ENCODE measurements at regions not wholly inside any gene's neighbourhood (a gene's known extent, or its start where the extent isn't known, plus 50 kb on each side); places are given as distances from the start of the nearest gene placed in this dataset.

GRCh38 chr20:40843251-40843650 is 154.2 kb upstream of the MAFB start:
- no peak for TF ChIP-seq CREB5 (CRISPR knock-in tag; IDR thresholded peaks at IDR 0.05; ENCODE audit: low read depth)
- no peak for TF ChIP-seq ZFP30 (CRISPR knock-in tag; IDR thresholded peaks at IDR 0.05)
- TF ChIP-seq RARB (CRISPR knock-in tag; IDR thresholded peaks at IDR 0.05), result no peak
- no peak for TF ChIP-seq CSRNP3 (CRISPR knock-in tag; IDR thresholded peaks at IDR 0.05)
- TF ChIP-seq BACH2 (CRISPR knock-in tag; IDR thresholded peaks at IDR 0.05; ENCODE audit: borderline replicate concordance), result no peak
